CD4-positive, alpha-beta memory T cell (primary cell): ENCODE measurements at regions not wholly inside any gene's neighbourhood (a gene's known extent, or its start where the extent isn't known, plus 50 kb on each side); places are given as distances from the start of the nearest gene placed in this dataset.
"Not testable (repeated sequence)": the region's sequence is repeated elsewhere in the genome, so short reads cannot be mapped to it uniquely, and the experiment has no call there.

ENCODE experiments used
- CTCF ChIA-PET: fragments of 350-600 bp; sonication (Branson Sonifier 250); formaldehyde crosslinking; loops from one replicate; lab custom pipeline; 2021; ENCODE audit warnings: inconsistent platforms; ENCODE audit not compliant: partially characterized antibody; lab: Charles Lee
- POLR2A ChIA-PET: fragments of 350-600 bp; sonication (Branson Sonifier 250); formaldehyde crosslinking; loops from one replicate; lab custom pipeline; 2021; ENCODE audit not compliant: partially characterized antibody; lab: Charles Lee
- DNase-seq, 5 donors: peaks; one replicate each; pipeline versions ENCODE4 v3.0.0 to v3.0.0-alpha.2; 2020 to 2022; ENCODE audit warnings: mixed read lengths in 1 of 5
- H3K27ac ChIP-seq: one replicate; pipeline ENCODE4 v1.7.0; 2013; ENCODE audit warnings: low read depth, low read length
- H3K27me3 ChIP-seq: 2 replicates; pipeline ENCODE4 v1.7.0; 2013; ENCODE audit warnings: mild to moderate bottlenecking, low read length, moderate library complexity; ENCODE audit not compliant: insufficient read depth
- H3K36me3 ChIP-seq: 2 replicates; pipeline ENCODE4 v1.7.0; 2013; ENCODE audit warnings: mild to moderate bottlenecking, low read length, moderate library complexity; ENCODE audit not compliant: insufficient read depth
- H3K4me1 ChIP-seq: 2 replicates; pipeline ENCODE4 v1.7.0; 2013; ENCODE audit warnings: mild to moderate bottlenecking, low read length, moderate library complexity; ENCODE audit not compliant: insufficient read depth
- H3K4me3 ChIP-seq, 2 donors: one replicate each; pipeline ENCODE4 v1.7.0; 2013; ENCODE audit warnings: low read length in 2 of 2, mild to moderate bottlenecking in 1 of 2
- H3K9me3 ChIP-seq, 2 donors: one replicate each; pipeline ENCODE4 v1.7.0; 2013; ENCODE audit warnings: low read length in 2 of 2, control low read depth in 1 of 2; ENCODE audit not compliant: control insufficient read depth in 1 of 2
- H3K27ac Mint-ChIP-seq, 7 donors: one replicate each; pipeline ENCODE4 v1.8.0; 2020 to 2021; ENCODE audit warnings: mixed read lengths in 7 of 7, mild to moderate bottlenecking in 6 of 7, inconsistent platforms in 3 of 7, moderate library complexity in 3 of 7
- H3K27me3 Mint-ChIP-seq, 2 donors: one replicate each; pipeline ENCODE4 v1.8.0; 2020 to 2021; ENCODE audit warnings: mixed read lengths in 2 of 2
- H3K36me3 Mint-ChIP-seq, 2 donors: one replicate each; pipeline ENCODE4 v1.8.0; 2020 to 2021; ENCODE audit warnings: mixed read lengths in 2 of 2, inconsistent platforms in 1 of 2, mild to moderate bottlenecking in 1 of 2
- H3K4me1 Mint-ChIP-seq, 4 donors: one replicate each; pipeline ENCODE4 v1.8.0; 2020 to 2021; ENCODE audit warnings: mixed read lengths in 4 of 4, mild to moderate bottlenecking in 1 of 4
- H3K4me3 Mint-ChIP-seq, 8 donors: one replicate each; pipeline ENCODE4 v1.8.0; 2020 to 2021; ENCODE audit warnings: mixed read lengths in 8 of 8, mild to moderate bottlenecking in 7 of 8, moderate library complexity in 6 of 8, inconsistent platforms in 3 of 8
- H3K9me3 Mint-ChIP-seq, 8 donors: one replicate each; pipeline ENCODE4 v1.8.0; 2020 to 2021; ENCODE audit warnings: mixed read lengths in 8 of 8, mild to moderate bottlenecking in 5 of 8, inconsistent platforms in 3 of 8, moderate library complexity in 1 of 8
- intact Hi-C: fragments of 100-400 bp; cut with micrococcal nuclease; formaldehyde crosslinking; loops from one replicate; pipeline ENCODE4 v1.15.1; 2023

GRCh38 chrX:26511589-26512363, 295.8 kb downstream of the MAGEB5 start:
- H3K27me3 ChIP-seq, result no peaks in the 10 kb centered on the region
- no peak overlapping the region for H3K27ac Mint-ChIP-seq
- no peak overlapping the region for H3K4me3 Mint-ChIP-seq
- H3K27ac ChIP-seq, result no peak overlapping the region
- no peaks in the 10 kb centered on the region for H3K4me1 Mint-ChIP-seq
- DNase-seq, result no peak
- no peak overlapping the region for H3K4me3 ChIP-seq
- no peaks in the 10 kb centered on the region for H3K27me3 Mint-ChIP-seq
- intact Hi-C loops, result no loop called here
- H3K9me3 Mint-ChIP-seq, result peaks cover 0 to 2% (median 0%) of the 10 kb centered on the region in 8 donors
- ChIA-PET CTCF (no interaction called here), POLR2A (no interaction called here)
- no peaks in the 10 kb centered on the region for H3K36me3 Mint-ChIP-seq
- H3K36me3 ChIP-seq, result no peaks in the 10 kb centered on the region
- H3K4me1 ChIP-seq, result no peaks in the 10 kb centered on the region
- no peaks in the 10 kb centered on the region for H3K9me3 ChIP-seq

GRCh38 chrX:26470941-26471340, 255.0 kb downstream of the MAGEB5 start:
- no peaks in the 10 kb centered on the region for H3K27me3 ChIP-seq
- ChIA-PET CTCF (no interaction called here), POLR2A (no interaction called here)
- Mint-ChIP-seq H3K27ac (no peak overlapping the region), H3K27me3 (no peaks in the 10 kb centered on the region), H3K9me3 (peaks cover 0 to 27% (median under 1%) of the 10 kb centered on the region in 8 donors), H3K4me1 (no peaks in the 10 kb centered on the region), H3K4me3 (no peak overlapping the region), H3K36me3 (no peaks in the 10 kb centered on the region)
- H3K36me3 ChIP-seq, result no peaks in the 10 kb centered on the region
- no peaks in the 10 kb centered on the region for H3K4me1 ChIP-seq
- no peak overlapping the region for H3K27ac ChIP-seq
- no peak for DNase-seq
- no peaks in the 10 kb centered on the region for H3K9me3 ChIP-seq
- H3K4me3 ChIP-seq, result no peak overlapping the region
- intact Hi-C loops, result no loop called here

DNA sequence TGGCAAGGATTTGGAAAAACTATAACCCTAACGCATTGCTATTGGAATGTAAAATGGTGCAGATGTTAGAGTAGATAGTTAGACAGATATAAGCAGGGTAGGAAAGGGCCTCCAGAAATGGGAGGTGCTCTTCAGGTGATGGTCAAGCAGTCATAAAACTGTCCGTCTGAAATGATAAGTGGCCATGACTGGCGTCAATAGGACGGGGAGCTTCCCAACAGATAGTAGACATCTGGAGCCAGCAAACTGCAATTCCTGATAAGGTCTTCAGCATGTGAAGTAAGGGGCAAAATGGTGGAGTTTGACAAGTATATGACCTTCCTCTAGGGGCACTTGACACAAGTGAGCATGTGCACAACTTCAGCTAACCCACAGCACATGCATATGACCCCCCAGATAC, 250.4 kb downstream of the MAGEB5 start:
- Mint-ChIP-seq H3K4me3 (no peak overlapping the region), H3K4me1 (no peaks in the 10 kb centered on the region), H3K9me3 (peaks cover 0 to 23% (median 3%) of the 10 kb centered on the region in 8 donors), H3K36me3 (no peaks in the 10 kb centered on the region), H3K27me3 (no peaks in the 10 kb centered on the region), H3K27ac (no peak overlapping the region)
- ChIA-PET CTCF (no interaction called here), POLR2A (no interaction called here)
- Histone ChIP-seq H3K27ac (no peak overlapping the region), H3K4me3 (no peak overlapping the region), H3K27me3 (no peaks in the 10 kb centered on the region), H3K36me3 (no peaks in the 10 kb centered on the region), H3K4me1 (no peaks in the 10 kb centered on the region), H3K9me3 (no peaks in the 10 kb centered on the region)
- DNase-seq, result no peak
- intact Hi-C loops, result no loop called here

- H3K27ac Mint-ChIP-seq, result no peak overlapping the region
- no peaks in the 10 kb centered on the region for H3K36me3 Mint-ChIP-seq
- Histone ChIP-seq H3K4me3 (no peak overlapping the region), H3K27me3 (no peaks in the 10 kb centered on the region), H3K4me1 (no peaks in the 10 kb centered on the region), H3K9me3 (no peaks in the 10 kb centered on the region), H3K36me3 (no peaks in the 10 kb centered on the region), H3K27ac (no peak overlapping the region)
- ChIA-PET POLR2A (no interaction called here), CTCF (no interaction called here)
- peaks cover 0 to 6% (median 2%) of the 10 kb centered on the region in 8 donors for H3K9me3 Mint-ChIP-seq
- no peak for DNase-seq
- H3K27me3 Mint-ChIP-seq, result no peaks in the 10 kb centered on the region
- intact Hi-C loops, result no loop called here
- H3K4me1 Mint-ChIP-seq, result no peaks in the 10 kb centered on the region
- no peak overlapping the region for H3K4me3 Mint-ChIP-seq
Observed at GRCh38 chrX:26445288-26445687, 229.3 kb downstream of the MAGEB5 start.

DNA sequence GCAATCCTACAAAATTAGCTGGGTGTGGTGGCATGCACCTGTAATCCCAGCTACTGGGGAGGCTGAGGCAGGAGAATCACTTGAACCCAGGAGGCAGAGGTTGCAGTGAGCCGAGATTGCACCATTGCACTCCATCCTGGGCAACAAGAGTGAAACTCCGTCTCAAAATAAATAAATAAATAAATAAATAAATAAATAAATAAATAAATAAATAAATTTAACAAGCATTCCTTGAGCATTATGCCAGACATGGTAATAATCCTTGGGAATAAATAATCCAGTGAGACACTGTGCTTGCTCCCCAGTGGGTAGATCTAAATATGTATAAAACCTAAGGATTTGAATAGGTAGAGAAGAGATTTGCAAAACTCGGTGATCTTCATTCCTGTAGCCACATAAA, 228.4 kb downstream of the MAGEB5 start:
- H3K9me3 Mint-ChIP-seq, POLR2A ChIA-PET, H3K27ac Mint-ChIP-seq, DNase-seq, H3K4me3 ChIP-seq, H3K27me3 Mint-ChIP-seq, H3K4me1 ChIP-seq, H3K4me1 Mint-ChIP-seq, H3K36me3 ChIP-seq, H3K9me3 ChIP-seq, H3K4me3 Mint-ChIP-seq, H3K27me3 ChIP-seq, H3K36me3 Mint-ChIP-seq, CTCF ChIA-PET, intact Hi-C loops, H3K27ac ChIP-seq: not testable (repeated sequence)

DNA sequence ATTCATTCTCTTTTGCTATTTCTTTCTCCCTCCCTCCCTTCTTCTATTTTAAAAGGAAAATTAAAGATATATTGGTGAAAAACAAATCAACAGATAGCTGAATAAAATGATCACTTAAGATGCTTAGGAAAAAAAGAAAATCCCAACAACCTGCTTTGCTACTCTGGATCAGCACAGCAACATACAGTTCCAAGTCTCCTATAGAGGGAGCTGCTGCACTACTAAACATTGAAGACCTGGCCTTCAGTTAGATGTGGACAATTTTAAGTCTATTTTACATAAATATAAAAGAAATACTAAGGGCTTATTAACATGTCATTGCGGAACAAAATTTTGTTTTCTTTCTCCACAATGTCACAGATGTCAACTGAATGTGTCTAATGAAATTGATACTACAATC, 226.4 kb downstream of the MAGEB5 start:
- Mint-ChIP-seq H3K36me3 (no peaks in the 10 kb centered on the region), H3K9me3 (peaks cover 0 to 4% (median 0%) of the 10 kb centered on the region in 8 donors), H3K27me3 (no peaks in the 10 kb centered on the region), H3K4me3 (no peak overlapping the region), H3K27ac (no peak overlapping the region), H3K4me1 (no peaks in the 10 kb centered on the region)
- intact Hi-C loops, result no loop called here
- H3K4me3 ChIP-seq, result no peak overlapping the region
- no peak for DNase-seq
- no peaks in the 10 kb centered on the region for H3K9me3 ChIP-seq
- H3K27me3 ChIP-seq, result no peaks in the 10 kb centered on the region
- no peaks in the 10 kb centered on the region for H3K36me3 ChIP-seq
- POLR2A ChIA-PET, result no interaction called here
- H3K27ac ChIP-seq, result no peak overlapping the region
- H3K4me1 ChIP-seq, result no peaks in the 10 kb centered on the region
- CTCF ChIA-PET, result no interaction called here

GRCh38 chrX:26414534-26414933, 198.6 kb downstream of the MAGEB5 start:
- H3K4me3 Mint-ChIP-seq, result no peak overlapping the region
- Histone ChIP-seq H3K27ac (no peak overlapping the region), H3K27me3 (no peaks in the 10 kb centered on the region), H3K9me3 (no peaks in the 10 kb centered on the region), H3K4me3 (no peak overlapping the region), H3K36me3 (no peaks in the 10 kb centered on the region), H3K4me1 (no peaks in the 10 kb centered on the region)
- DNase-seq, result no peak
- CTCF ChIA-PET, result no interaction called here
- H3K9me3 Mint-ChIP-seq, result peaks cover 0 to 12% (median 0%) of the 10 kb centered on the region in 8 donors
- no peaks in the 10 kb centered on the region for H3K27me3 Mint-ChIP-seq
- POLR2A ChIA-PET, result no interaction called here
- intact Hi-C loops, result no loop called here
- no peak overlapping the region for H3K27ac Mint-ChIP-seq
- H3K36me3 Mint-ChIP-seq, result no peaks in the 10 kb centered on the region
- no peaks in the 10 kb centered on the region for H3K4me1 Mint-ChIP-seq
